GM23338 (cell line): ENCODE measurements at regions not wholly inside any gene's neighbourhood (a gene's known extent, or its start where the extent isn't known, plus 50 kb on each side); places are given as distances from the start of the nearest gene placed in this dataset.

Source experiments
- ATAC-seq: fragments of 200-7000 bp; cut with Tn5 transposase; 3 replicates; pipeline ENCODE4 v1.9.1; 2020
- DNase-seq: peaks from one replicate; pipeline ENCODE4 v3.0.0-alpha.2; 2015; ENCODE audit warnings: low spot score
- H2AFZ ChIP-seq: fragments of 200-600 bp; sonication (generic); 2 replicates; pipeline ENCODE4 v1.8.0; 2016; ENCODE audit warnings: antibody characterized with exemption, mild to moderate bottlenecking, moderate library complexity
- H3F3A ChIP-seq: fragments of 200-600 bp; sonication (generic); replicated peaks from 2 replicates; pipeline ENCODE4 v1.8.0; 2017; ENCODE audit warnings: antibody characterized with exemption, mixed run types, low read depth
- H3K27ac ChIP-seq: fragments of 200-600 bp; sonication (generic); 2 replicates; pipeline ENCODE4 v1.6.1; 2016; ENCODE audit warnings: low read depth
- H3K27me3 ChIP-seq: fragments of 200-600 bp; sonication (generic); 2 replicates; pipeline ENCODE4 v1.8.0; 2016; ENCODE audit warnings: mild to moderate bottlenecking, mixed run types, moderate library complexity; ENCODE audit not compliant: insufficient read depth
- H3K36me3 ChIP-seq: fragments of 200-600 bp; sonication (generic); 2 replicates; pipeline ENCODE4 v1.8.0; 2016; ENCODE audit warnings: mild to moderate bottlenecking; ENCODE audit not compliant: insufficient read depth
- H3K4me1 ChIP-seq: fragments of 200-600 bp; sonication (generic); 2 replicates; pipeline ENCODE4 v1.8.0; 2016; ENCODE audit warnings: mild to moderate bottlenecking, moderate library complexity; ENCODE audit not compliant: insufficient read depth
- H3K4me2 ChIP-seq: fragments of 200-600 bp; sonication (generic); 2 replicates; pipeline ENCODE4 v1.7.1; 2017; ENCODE audit warnings: mixed run types
- H3K4me3 ChIP-seq: fragments of 200-600 bp; sonication (generic); 2 replicates; pipeline ENCODE4 v1.6.1; 2016; ENCODE audit warnings: mixed run types
- H3K79me2 ChIP-seq: fragments of 200-600 bp; sonication (generic); replicated peaks from 2 replicates; pipeline ENCODE4 v1.8.0; 2017; ENCODE audit warnings: mild to moderate bottlenecking; ENCODE audit not compliant: insufficient read depth
- H3K9me2 ChIP-seq: fragments of 200-600 bp; sonication (generic); 2 replicates; pipeline ENCODE4 v1.8.0; 2017; ENCODE audit not compliant: insufficient read depth
- H4K20me1 ChIP-seq: fragments of 200-600 bp; sonication (generic); replicated peaks from 2 replicates; pipeline ENCODE4 v1.8.0; 2017; ENCODE audit warnings: mild to moderate bottlenecking; ENCODE audit not compliant: insufficient read depth
- H3K27ac Mint-ChIP-seq: 2 replicates; pipeline ENCODE4 v1.8.0; 2020; ENCODE audit warnings: inconsistent platforms, mild to moderate bottlenecking, moderate library complexity, mixed read lengths
- H3K27me3 Mint-ChIP-seq: 3 replicates; pipeline ENCODE4 v1.8.0; 2022; ENCODE audit warnings: low read depth, mild to moderate bottlenecking, moderate library complexity, mixed read lengths, inconsistent platforms; ENCODE audit not compliant: insufficient read depth, poor library complexity
- H3K36me3 Mint-ChIP-seq: 3 replicates; pipeline ENCODE4 v1.8.0; 2021; ENCODE audit warnings: low read depth, mild to moderate bottlenecking, inconsistent platforms, moderate library complexity, mixed read lengths
- H3K4me1 Mint-ChIP-seq: 3 replicates; pipeline ENCODE4 v1.8.0; 2020; ENCODE audit warnings: mild to moderate bottlenecking, inconsistent platforms, mixed read lengths
- H3K4me3 Mint-ChIP-seq: 3 replicates; pipeline ENCODE4 v1.8.0; 2021; ENCODE audit warnings: moderate library complexity, mild to moderate bottlenecking, inconsistent platforms, mixed read lengths
- H3K9me3 Mint-ChIP-seq: 3 replicates; pipeline ENCODE4 v1.8.0; 2020; ENCODE audit warnings: moderate library complexity, mild to moderate bottlenecking, inconsistent platforms, mixed read lengths
- CREB1 ChIP-seq: fragments of 250-450 bp; sonication (Bioruptor Pico); IDR thresholded peaks from 2 replicates; pipeline ENCODE4 v1.5.0; 2020; ENCODE audit warnings: low read depth, mild to moderate bottlenecking, moderate library complexity
- CTCF ChIP-seq, 2 experiments: fragments of 200-600 bp in 1 of 2; sonication (generic) in 1 of 2; conservative IDR thresholded peaks; 2 replicates each; pipeline versions ENCODE4 v1.5.1 to v1.6.1; 2016 to 2017; ENCODE audit warnings: antibody characterized with exemption in 2 of 2, low read depth in 2 of 2, mild to moderate bottlenecking in 2 of 2, moderate library complexity in 1 of 2
- ETS1 ChIP-seq: IDR thresholded peaks from 2 replicates; pipeline ENCODE4 v1.6.1; 2016; ENCODE audit warnings: antibody characterized with exemption
- EZH2 ChIP-seq: fragments of 200-600 bp; sonication (generic); IDR thresholded peaks from one replicate; pipeline ENCODE4 v1.8.0; 2017; ENCODE audit warnings: antibody characterized with exemption, mild to moderate bottlenecking, low read depth; ENCODE audit not compliant: unreplicated experiment
- EZH2phosphoT487 ChIP-seq: fragments of 200-600 bp; sonication (generic); IDR thresholded peaks from one replicate; pipeline ENCODE4 v1.8.1; 2018; ENCODE audit warnings: antibody characterized with exemption; ENCODE audit not compliant: unreplicated experiment
- JUNB ChIP-seq: IDR thresholded peaks from one replicate; pipeline ENCODE4 v1.6.1; 2016; ENCODE audit warnings: antibody characterized with exemption; ENCODE audit not compliant: unreplicated experiment
- NANOG ChIP-seq: IDR thresholded peaks from 2 replicates; pipeline ENCODE4 v1.6.1; 2016; ENCODE audit warnings: antibody characterized with exemption, borderline replicate concordance
- POLR2AphosphoS5 ChIP-seq: IDR thresholded peaks from 2 replicates; pipeline ENCODE4 v1.6.1; 2016; ENCODE audit warnings: antibody characterized with exemption, low read depth
- REST ChIP-seq: IDR thresholded peaks from one replicate; pipeline ENCODE4 v1.6.1; 2018; ENCODE audit warnings: antibody characterized with exemption; ENCODE audit not compliant: unreplicated experiment
- STAT1 ChIP-seq: IDR thresholded peaks from one replicate; pipeline ENCODE4 v1.6.1; 2016; ENCODE audit warnings: antibody characterized with exemption; ENCODE audit not compliant: unreplicated experiment
- ZNF114 ChIP-seq: fragments of 250-450 bp; sonication (Bioruptor Pico); IDR thresholded peaks from 2 replicates; pipeline ENCODE4 v1.5.0; 2020; ENCODE audit warnings: mild to moderate bottlenecking, moderate library complexity
- ZNF331 ChIP-seq: fragments of 250-450 bp; sonication (Bioruptor Pico); IDR thresholded peaks from 2 replicates; pipeline ENCODE4 v1.5.0; 2020; ENCODE audit warnings: low read depth, mild to moderate bottlenecking, moderate library complexity
- ZNF462 ChIP-seq: fragments of 250-450 bp; sonication (Bioruptor Pico); IDR thresholded peaks from 2 replicates; pipeline ENCODE4 v1.5.0; 2020; ENCODE audit warnings: mild to moderate bottlenecking, moderate library complexity

- no peak for TF ChIP-seq EZH2phosphoT487
- TF ChIP-seq STAT1 = no peak
- TF ChIP-seq EZH2 = no peak
- no peak for TF ChIP-seq ZNF331 (CRISPR knock-in tag)
Measured at GRCh38 chrX:42274151-42274550, 350.8 kb upstream of the CASK start (continued).

GRCh38 chrX:42273387-42273786, 350.0 kb upstream of the CASK start:
- DNase-seq (no peak), ATAC-seq (no peak)
- Mint-ChIP-seq H3K4me3 (no peak overlapping the region), H3K9me3 (no peaks in the 10 kb centered on the region), H3K27ac (no peak overlapping the region), H3K36me3 (no peaks in the 10 kb centered on the region), H3K27me3 (no peaks in the 10 kb centered on the region), H3K4me1 (no peaks in the 10 kb centered on the region)
- Histone ChIP-seq H4K20me1 (no peaks in the 10 kb centered on the region), H3K4me1 (no peaks in the 10 kb centered on the region), H3K27ac (no peak overlapping the region), H3F3A (no peaks in the 10 kb centered on the region), H3K9me2 (no peaks in the 10 kb centered on the region), H2AFZ (no peak overlapping the region), H3K27me3 (no peaks in the 10 kb centered on the region), H3K36me3 (no peaks in the 10 kb centered on the region), H3K4me3 (no peak overlapping the region), H3K4me2 (no peak overlapping the region), H3K79me2 (no peaks in the 10 kb centered on the region)
- TF ChIP-seq JUNB = no peak
- TF ChIP-seq EZH2phosphoT487 = no peak
- TF ChIP-seq ZNF114 (CRISPR knock-in tag) = no peak
- TF ChIP-seq STAT1 = no peak
- no peak for TF ChIP-seq EZH2
- no peak for TF ChIP-seq ZNF331 (CRISPR knock-in tag)
- no peak for TF ChIP-seq CTCF (conservative IDR thresholded peaks at IDR 0.05; ENCODE audit: low read depth in 2 of 2)
- no peak for TF ChIP-seq NANOG
- TF ChIP-seq ETS1 = no peak
- TF ChIP-seq CREB1 = no peak
- no peak for TF ChIP-seq POLR2AphosphoS5
- TF ChIP-seq ZNF462 (CRISPR knock-in tag) = no peak
- no peak for TF ChIP-seq REST
